ENCODE measurements at regions not wholly inside any gene's neighbourhood (a gene's known extent, or its start where the extent isn't known, plus 50 kb on each side); places are given as distances from the start of the nearest gene placed in this dataset.

DNA sequence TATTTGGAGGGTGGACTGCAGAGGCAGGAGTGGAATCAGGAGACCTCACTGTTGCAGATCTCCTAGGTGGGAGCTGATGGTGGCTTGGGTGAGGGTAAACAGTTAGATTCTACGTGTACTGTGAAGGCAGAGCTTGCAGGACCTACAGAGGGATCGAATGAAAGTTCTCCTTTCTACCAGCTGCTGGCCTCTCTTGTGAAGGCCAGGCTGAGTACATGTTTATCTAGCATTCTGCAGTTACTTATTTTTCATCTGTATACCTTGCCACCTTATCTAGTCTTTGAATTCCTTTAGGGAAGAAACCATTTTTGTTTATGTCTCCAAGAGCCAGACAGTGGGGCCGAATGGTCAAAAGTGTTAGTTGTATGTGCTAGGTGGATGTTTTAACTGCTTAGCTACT is 57.6 kb downstream of the PTTG1 start:
- no peaks in the 10 kb centered on the region for H3K9me3 Mint-ChIP-seq (ENCODE audit: unreplicated experiment)
- no peaks in the 10 kb centered on the region for H3K27me3 Mint-ChIP-seq (ENCODE audit: insufficient read depth, unreplicated experiment)
- no peak overlapping the region for H3K4me3 Mint-ChIP-seq (ENCODE audit: unreplicated experiment)
- Histone ChIP-seq H3K27me3 (replicated peaks; ENCODE audit: control insufficient read depth, insufficient read depth, low read length) (no peaks in the 10 kb centered on the region), H3K9me3 (no peaks in the 10 kb centered on the region), H3K36me3 (ENCODE audit: control insufficient read depth, insufficient read depth, low read length) (no peaks in the 10 kb centered on the region), H3K4me1 (peaks cover 65% of the 10 kb centered on the region), H3K4me3 (ENCODE audit: low read depth, low read length) (no peak overlapping the region)
- no peak for TF ChIP-seq CTCF (IDR thresholded peaks at IDR 0.05; ENCODE audit: insufficient read depth in 1 of 2, low read depth in 1 of 2, low read length in 1 of 2, severe bottlenecking in 1 of 2, unreplicated experiment in 1 of 2)
- POLR2A ChIA-PET, result no interaction called here
- peaks cover 43% of the 10 kb centered on the region for H3K4me1 Mint-ChIP-seq (ENCODE audit: low read depth, unreplicated experiment)
- peaks cover 5% of the 10 kb centered on the region for H3K36me3 Mint-ChIP-seq (ENCODE audit: insufficient read depth, unreplicated experiment)
- DNase-seq, result no peak
- BruUV-seq (replicated peaks), result no TSS peak
- CTCF ChIA-PET, result no interaction called here
- no peak overlapping the region for H3K27ac Mint-ChIP-seq (ENCODE audit: unreplicated experiment)
- intact Hi-C loops (cut with micrococcal nuclease; ENCODE audit: unreplicated experiment), result loop anchor here (5.0 kb wide), 1 partner anchor 42 kb away; no protein-coding TSS in a partner anchor

DNA sequence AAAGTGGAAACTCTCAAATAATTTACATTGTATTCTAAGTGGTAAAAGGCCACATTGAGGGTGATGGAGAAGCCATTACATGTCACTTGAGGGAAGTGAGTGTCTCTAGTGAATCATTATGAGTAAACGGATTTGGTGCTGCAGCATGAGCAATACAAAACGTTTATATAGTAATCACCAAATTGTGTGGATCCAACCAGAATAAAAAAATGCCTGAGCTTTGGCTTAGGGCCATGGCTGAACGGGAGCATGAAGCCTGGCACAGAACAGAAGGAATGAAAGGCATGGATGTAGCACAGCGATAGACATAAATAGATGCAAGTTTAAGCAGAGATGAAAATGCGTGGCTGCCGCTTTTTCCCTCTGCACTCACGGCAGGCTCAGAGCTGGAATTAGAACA is 58.3 kb downstream of the PTTG1 start:
- peaks cover 43% of the 10 kb centered on the region for H3K4me1 Mint-ChIP-seq (ENCODE audit: low read depth, unreplicated experiment)

GRCh38 chr5:160480652-160481051 is 59.0 kb downstream of the PTTG1 start:
- no peak overlapping the region for H3K27ac Mint-ChIP-seq (ENCODE audit: unreplicated experiment)
- POLR2A ChIA-PET, result interaction anchor here (1.2 kb wide), 1 partner anchor 14 kb away, joined by 4 read pairs; no protein-coding TSS in a partner anchor

More for the DNA sequence above, 58.3 kb downstream of the PTTG1 start:
- Mint-ChIP-seq H3K27ac (ENCODE audit: unreplicated experiment) (no peak overlapping the region), H3K27me3 (ENCODE audit: insufficient read depth, unreplicated experiment) (no peaks in the 10 kb centered on the region), H3K4me3 (ENCODE audit: unreplicated experiment) (no peak overlapping the region), H3K36me3 (ENCODE audit: insufficient read depth, unreplicated experiment) (peaks cover 5% of the 10 kb centered on the region), H3K9me3 (ENCODE audit: unreplicated experiment) (no peaks in the 10 kb centered on the region)
- no peak for DNase-seq
- peaks cover 64% of the 10 kb centered on the region for H3K4me1 ChIP-seq
- H3K4me3 ChIP-seq (ENCODE audit: low read depth, low read length), result no peak overlapping the region
- H3K36me3 ChIP-seq (ENCODE audit: control insufficient read depth, insufficient read depth, low read length), result no peaks in the 10 kb centered on the region
- CTCF ChIA-PET, result no interaction called here
- intact Hi-C loops (cut with micrococcal nuclease; ENCODE audit: unreplicated experiment), result loop anchor here (2.0 to 5.0 kb wide), 2 partner anchors 13 to 43 kb away; no protein-coding TSS in a partner anchor
- no peaks in the 10 kb centered on the region for H3K27me3 ChIP-seq (replicated peaks; ENCODE audit: control insufficient read depth, insufficient read depth, low read length)
- POLR2A ChIA-PET, result no interaction called here
- no TSS peak for BruUV-seq (replicated peaks)
- TF ChIP-seq CTCF (IDR thresholded peaks at IDR 0.05; ENCODE audit: insufficient read depth in 1 of 2, low read depth in 1 of 2, low read length in 1 of 2, severe bottlenecking in 1 of 2, unreplicated experiment in 1 of 2), result no peak
- H3K9me3 ChIP-seq, result no peaks in the 10 kb centered on the region

More at GRCh38 chr5:160480652-160481051, 59.0 kb downstream of the PTTG1 start:
- no peaks in the 10 kb centered on the region for H3K9me3 Mint-ChIP-seq (ENCODE audit: unreplicated experiment)
- no peak overlapping the region for H3K4me3 Mint-ChIP-seq (ENCODE audit: unreplicated experiment)
- no peak for TF ChIP-seq CTCF (IDR thresholded peaks at IDR 0.05; ENCODE audit: insufficient read depth in 1 of 2, low read depth in 1 of 2, low read length in 1 of 2, severe bottlenecking in 1 of 2, unreplicated experiment in 1 of 2)
- BruUV-seq (replicated peaks), result no TSS peak
- Histone ChIP-seq H3K36me3 (ENCODE audit: control insufficient read depth, insufficient read depth, low read length) (no peaks in the 10 kb centered on the region), H3K4me1 (peaks cover 57% of the 10 kb centered on the region), H3K4me3 (ENCODE audit: low read depth, low read length) (no peak overlapping the region), H3K9me3 (no peaks in the 10 kb centered on the region), H3K27me3 (replicated peaks; ENCODE audit: control insufficient read depth, insufficient read depth, low read length) (no peaks in the 10 kb centered on the region)
- intact Hi-C loops (cut with micrococcal nuclease; ENCODE audit: unreplicated experiment), result loop anchor here (2.0 kb wide), 1 partner anchor 14 kb away; no protein-coding TSS in a partner anchor
- CTCF ChIA-PET, result interaction anchor here (0.7 to 1.2 kb wide), 2 partner anchors 37 to 42 kb away, joined by 3 to 7 read pairs; no protein-coding TSS in a partner anchor
- no peaks in the 10 kb centered on the region for H3K27me3 Mint-ChIP-seq (ENCODE audit: insufficient read depth, unreplicated experiment)
- DNase-seq, result peak in 1 of 2 experiments; percentile 8
- peaks cover 5% of the 10 kb centered on the region for H3K36me3 Mint-ChIP-seq (ENCODE audit: insufficient read depth, unreplicated experiment)
- H3K4me1 Mint-ChIP-seq (ENCODE audit: low read depth, unreplicated experiment), result peaks cover 43% of the 10 kb centered on the region
